ENCODE measurements at regions not wholly inside any gene's neighbourhood (a gene's known extent, or its start where the extent isn't known, plus 50 kb on each side); places are given as distances from the start of the nearest gene placed in this dataset.

GRCh38 chr3:25907081-25907480 is 117.2 kb downstream of the OXSM start:
- no peak for TF ChIP-seq CTCF (IDR thresholded peaks at IDR 0.05; ENCODE audit: poor library complexity, severe bottlenecking)
- TF ChIP-seq EP300 (conservative IDR thresholded peaks at IDR 0.05; ENCODE audit: poor library complexity, severe bottlenecking), result no peak
- no peak for TF ChIP-seq RAD21 (conservative IDR thresholded peaks at IDR 0.05)
- no peak for TF ChIP-seq EZH2 (IDR thresholded peaks at IDR 0.05; ENCODE audit: borderline replicate concordance, insufficient read depth, low read length, poor library complexity, severe bottlenecking)

Data from neural cell (in vitro differentiated cells).